MM.1S (cell line): ENCODE measurements at regions not wholly inside any gene's neighbourhood (a gene's known extent, or its start where the extent isn't known, plus 50 kb on each side); places are given as distances from the start of the nearest gene placed in this dataset.

ENCODE experiments used
- DNase-seq: peaks from one replicate; pipeline ENCODE4 v3.0.0-alpha.2; 2015
- H2AFZ ChIP-seq: fragments of 300-600 bp; sonication (generic); 2 replicates; pipeline ENCODE4 v1.6.0; 2016; ENCODE audit warnings: antibody characterized with exemption, low read length
- H3F3A ChIP-seq: fragments of 300-600 bp; sonication (generic); 2 replicates; pipeline ENCODE4 v1.6.1; 2016; ENCODE audit warnings: mild to moderate bottlenecking, antibody characterized with exemption, low read length, moderate library complexity, mixed read lengths; ENCODE audit not compliant: insufficient read depth
- H3K27ac ChIP-seq: fragments of 300-600 bp; sonication (generic); 2 replicates; pipeline ENCODE4 v1.5.1; 2016; ENCODE audit warnings: mild to moderate bottlenecking, low read length
- H3K27me3 ChIP-seq: fragments of 300-600 bp; sonication (generic); replicated peaks from 2 replicates; pipeline ENCODE4 v1.6.0; 2016; ENCODE audit warnings: low read length; ENCODE audit not compliant: insufficient read depth
- H3K36me3 ChIP-seq: fragments of 300-600 bp; sonication (generic); replicated peaks from 2 replicates; pipeline ENCODE4 v1.6.1; 2016; ENCODE audit warnings: mild to moderate bottlenecking, low read length, mixed read lengths; ENCODE audit not compliant: insufficient read depth
- H3K4me1 ChIP-seq: fragments of 300-600 bp; sonication (generic); 2 replicates; pipeline ENCODE4 v1.6.1; 2016; ENCODE audit warnings: low read length, mixed read lengths
- H3K4me2 ChIP-seq: fragments of 300-600 bp; sonication (generic); 2 replicates; pipeline ENCODE4 v1.6.0; 2016; ENCODE audit warnings: low read depth, low read length
- H3K4me3 ChIP-seq: fragments of 300-600 bp; sonication (generic); 2 replicates; pipeline ENCODE4 v1.5.1; 2016; ENCODE audit warnings: low read length, mixed read lengths
- H3K79me2 ChIP-seq: fragments of 300-600 bp; sonication (generic); 2 replicates; pipeline ENCODE4 v1.6.1; 2016; ENCODE audit warnings: mixed run types, low read length, mixed read lengths
- H3K9ac ChIP-seq: fragments of 300-600 bp; sonication (generic); 2 replicates; pipeline ENCODE4 v1.6.1; 2016; ENCODE audit warnings: low read length, mixed read lengths
- H3K9me2 ChIP-seq: fragments of 300-600 bp; sonication (generic); replicated peaks from 2 replicates; pipeline ENCODE4 v1.6.1; 2016; ENCODE audit warnings: mild to moderate bottlenecking, low read length, mixed read lengths; ENCODE audit not compliant: insufficient read depth
- H3K9me3 ChIP-seq: fragments of 300-600 bp; sonication (generic); replicated peaks from 2 replicates; pipeline ENCODE4 v1.6.1; 2016; ENCODE audit warnings: mild to moderate bottlenecking, low read length, mixed read lengths; ENCODE audit not compliant: insufficient read depth
- H4K20me1 ChIP-seq: fragments of 300-600 bp; sonication (generic); 2 replicates; pipeline ENCODE4 v1.6.1; 2016; ENCODE audit warnings: mild to moderate bottlenecking, low read length, moderate library complexity, mixed read lengths; ENCODE audit not compliant: insufficient read depth
- EZH2 ChIP-seq: fragments of 300-600 bp; sonication (generic); optimal IDR thresholded peaks from 2 replicates; pipeline ENCODE3; 2017; ENCODE audit warnings: low read depth, mild to moderate bottlenecking, antibody characterized with exemption, low read length, mixed read lengths
- EZH2phosphoT487 ChIP-seq: fragments of 300-600 bp; sonication (generic); IDR thresholded peaks from 2 replicates; pipeline ENCODE4 v1.6.1; 2018; ENCODE audit warnings: antibody characterized with exemption, low read length
- TF ChIP-seq, protein P1 (sequence below): fragments of 300-600 bp; sonication (generic); IDR thresholded peaks from 2 replicates; pipeline ENCODE4 v1.5.1; 2016; ENCODE audit warnings: antibody characterized with exemption, low read length, mixed read lengths

DNA sequence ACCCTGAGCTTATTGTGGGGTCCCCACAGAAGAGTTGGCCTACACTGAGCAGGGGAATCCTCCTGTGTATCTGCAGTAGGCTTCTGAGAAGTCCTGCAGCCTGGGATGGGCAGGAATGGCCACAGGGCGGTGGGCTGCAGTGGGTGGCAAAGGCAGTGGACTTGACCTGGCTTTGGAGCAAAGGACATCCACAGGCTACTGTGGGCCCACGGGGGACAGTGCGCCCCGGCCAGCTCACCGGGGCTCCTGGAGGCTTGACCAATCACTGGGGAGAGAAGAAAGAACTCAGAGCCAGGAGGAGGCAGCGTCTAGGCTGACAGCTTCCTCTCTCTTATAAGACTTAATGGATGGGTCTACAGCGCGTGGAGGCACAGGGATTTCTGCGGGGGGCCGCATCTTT is 488.8 kb upstream of the MGMT start:
- no peak for DNase-seq
- Histone ChIP-seq H3K27me3 (no peaks in the 10 kb centered on the region), H3K4me1 (no peaks in the 10 kb centered on the region), H3K4me3 (no peak overlapping the region), H3K9ac (no peak overlapping the region), H3K27ac (no peak overlapping the region), H3K79me2 (no peaks in the 10 kb centered on the region), H4K20me1 (no peaks in the 10 kb centered on the region), H3K36me3 (no peaks in the 10 kb centered on the region), H3K9me3 (no peaks in the 10 kb centered on the region; the same call in 1 of the 2 replicates), H3K9me2 (no peaks in the 10 kb centered on the region), H3K4me2 (no peak overlapping the region), H3F3A (no peaks in the 10 kb centered on the region), H2AFZ (no peak overlapping the region)
- TF ChIP-seq EZH2phosphoT487 (no peak), EZH2 (no peak)
- TF ChIP-seq, protein P1, sequence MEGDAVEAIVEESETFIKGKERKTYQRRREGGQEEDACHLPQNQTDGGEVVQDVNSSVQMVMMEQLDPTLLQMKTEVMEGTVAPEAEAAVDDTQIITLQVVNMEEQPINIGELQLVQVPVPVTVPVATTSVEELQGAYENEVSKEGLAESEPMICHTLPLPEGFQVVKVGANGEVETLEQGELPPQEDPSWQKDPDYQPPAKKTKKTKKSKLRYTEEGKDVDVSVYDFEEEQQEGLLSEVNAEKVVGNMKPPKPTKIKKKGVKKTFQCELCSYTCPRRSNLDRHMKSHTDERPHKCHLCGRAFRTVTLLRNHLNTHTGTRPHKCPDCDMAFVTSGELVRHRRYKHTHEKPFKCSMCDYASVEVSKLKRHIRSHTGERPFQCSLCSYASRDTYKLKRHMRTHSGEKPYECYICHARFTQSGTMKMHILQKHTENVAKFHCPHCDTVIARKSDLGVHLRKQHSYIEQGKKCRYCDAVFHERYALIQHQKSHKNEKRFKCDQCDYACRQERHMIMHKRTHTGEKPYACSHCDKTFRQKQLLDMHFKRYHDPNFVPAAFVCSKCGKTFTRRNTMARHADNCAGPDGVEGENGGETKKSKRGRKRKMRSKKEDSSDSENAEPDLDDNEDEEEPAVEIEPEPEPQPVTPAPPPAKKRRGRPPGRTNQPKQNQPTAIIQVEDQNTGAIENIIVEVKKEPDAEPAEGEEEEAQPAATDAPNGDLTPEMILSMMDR = no peak

DNA sequence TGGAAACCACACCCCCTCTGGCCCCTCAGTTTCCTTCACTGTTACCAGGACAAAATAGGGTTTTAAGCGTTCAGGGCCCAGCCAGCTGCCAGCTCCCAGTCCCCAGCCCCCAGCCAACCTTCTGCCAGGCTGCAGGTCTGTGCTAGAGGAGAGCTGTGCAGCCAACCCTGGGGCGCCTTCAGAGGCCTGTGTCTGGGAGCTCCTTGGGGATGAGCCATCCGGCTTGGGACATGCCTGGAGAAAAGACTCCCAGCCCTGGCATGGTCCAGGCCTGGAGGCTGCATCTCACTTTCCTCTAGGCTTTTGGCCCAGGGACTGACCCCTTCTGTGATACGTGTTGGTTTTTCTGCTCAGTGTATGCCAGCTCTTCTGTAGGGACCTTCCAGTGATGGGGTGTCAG is 487.6 kb upstream of the MGMT start:
- no peaks in the 10 kb centered on the region for H3K4me1 ChIP-seq
- H3F3A ChIP-seq = no peaks in the 10 kb centered on the region
- H3K79me2 ChIP-seq = no peaks in the 10 kb centered on the region
- H3K27me3 ChIP-seq = no peaks in the 10 kb centered on the region
- H2AFZ ChIP-seq = no peak overlapping the region
- no peaks in the 10 kb centered on the region for H3K9me2 ChIP-seq
- H3K9me3 ChIP-seq = no peaks in the 10 kb centered on the region; the same call in 1 of the 2 replicates
- H3K4me2 ChIP-seq = no peak overlapping the region
- no peaks in the 10 kb centered on the region for H3K36me3 ChIP-seq
- no peak for TF ChIP-seq EZH2
- TF ChIP-seq, protein P1 = no peak
- H3K27ac ChIP-seq = no peak overlapping the region
- DNase-seq = no peak
- H3K9ac ChIP-seq = no peak overlapping the region
- H4K20me1 ChIP-seq = no peaks in the 10 kb centered on the region
- no peak overlapping the region for H3K4me3 ChIP-seq

DNA sequence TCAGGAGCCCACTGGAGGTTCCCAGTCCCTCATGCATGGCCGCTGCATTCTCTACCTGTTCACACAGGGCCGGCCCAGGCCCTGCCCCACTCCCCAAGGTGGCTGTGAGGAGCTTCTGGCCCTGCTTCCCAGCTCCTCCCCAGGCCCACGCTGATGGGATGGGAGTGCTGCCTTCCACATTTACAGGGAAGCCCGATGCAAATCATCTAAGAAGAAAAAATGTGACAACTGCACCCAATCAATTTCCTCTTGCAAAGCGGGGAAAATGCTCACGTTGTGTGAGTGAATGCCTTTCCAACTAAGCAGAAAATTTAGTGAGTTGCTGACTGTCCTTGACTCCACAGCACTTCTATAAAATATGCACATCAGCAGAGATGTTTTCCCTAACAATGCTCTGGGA is 485.8 kb upstream of the MGMT start:
- DNase-seq = no peak
- Histone ChIP-seq H3K4me3 (no peak overlapping the region), H3K9ac (no peak overlapping the region), H4K20me1 (no peaks in the 10 kb centered on the region), H3K9me2 (no peaks in the 10 kb centered on the region), H3K27ac (no peak overlapping the region), H2AFZ (no peak overlapping the region), H3K27me3 (no peaks in the 10 kb centered on the region), H3K9me3 (no peaks in the 10 kb centered on the region; the same call in 1 of the 2 replicates), H3F3A (no peaks in the 10 kb centered on the region), H3K4me1 (no peaks in the 10 kb centered on the region), H3K79me2 (no peaks in the 10 kb centered on the region), H3K4me2 (no peak overlapping the region), H3K36me3 (no peaks in the 10 kb centered on the region)
- TF ChIP-seq, protein P1 = no peak
- TF ChIP-seq EZH2 (no peak), EZH2phosphoT487 (no peak)
